PC-9 (cell line): ENCODE measurements at regions not wholly inside any gene's neighbourhood (a gene's known extent, or its start where the extent isn't known, plus 50 kb on each side); places are given as distances from the start of the nearest gene placed in this dataset.

Experiments
- BruUV-seq: library from RNA; stranded (reverse); fragments of 400-500 nt; replicated peaks from 2 replicates; lab custom pipeline; 2021; lab: Mats Ljungman, UMichigan
- CTCF ChIA-PET: fragments of 300-600 bp; sonication (Branson Sonifier 250); formaldehyde crosslinking; loops from one replicate; lab custom pipeline; 2022; ENCODE audit warnings: antibody characterized with exemption; lab: Charles Lee
- POLR2A ChIA-PET: fragments of 300-600 bp; sonication (Branson Sonifier 250); formaldehyde crosslinking; loops from one replicate; lab custom pipeline; 2022; ENCODE audit warnings: antibody characterized with exemption; ENCODE audit not compliant: unreplicated experiment; lab: Charles Lee
- DNase-seq, 2 experiments: peaks; one replicate each; pipeline versions ENCODE4 v3.0.0 to v3.0.0-alpha.2; 2015 to 2022; ENCODE audit warnings: mixed read lengths in 1 of 2
- H2AFZ ChIP-seq: fragments of 200-600 bp; sonication (generic); 2 replicates; pipeline ENCODE4 v1.8.1; 2017; ENCODE audit warnings: antibody characterized with exemption
- H3F3A ChIP-seq: fragments of 200-600 bp; sonication (generic); 2 replicates; pipeline ENCODE4 v1.8.1; 2017; ENCODE audit warnings: antibody characterized with exemption, mild to moderate bottlenecking, low read depth; ENCODE audit not compliant: insufficient read depth
- H3K27ac ChIP-seq: fragments of 200-600 bp; sonication (generic); 2 replicates; pipeline ENCODE4 v1.6.1; 2016; ENCODE audit warnings: mixed run types
- H3K27me3 ChIP-seq: fragments of 200-600 bp; sonication (generic); 2 replicates; pipeline ENCODE4 v1.6.1; 2016; ENCODE audit warnings: low read depth, mixed run types; ENCODE audit not compliant: insufficient read depth
- H3K36me3 ChIP-seq: fragments of 200-600 bp; sonication (generic); 2 replicates; pipeline ENCODE4 v1.6.1; 2016; ENCODE audit warnings: low read depth, mixed run types
- H3K4me1 ChIP-seq: fragments of 200-600 bp; sonication (generic); replicated peaks from 2 replicates; pipeline ENCODE4 v1.6.1; 2016; ENCODE audit warnings: mixed run types; ENCODE audit not compliant: insufficient read depth
- H3K4me2 ChIP-seq: fragments of 200-600 bp; sonication (generic); 2 replicates; pipeline ENCODE4 v1.6.1; 2017; ENCODE audit warnings: mixed run types
- H3K4me3 ChIP-seq: fragments of 200-600 bp; sonication (generic); 2 replicates; pipeline ENCODE4 v1.6.1; 2016; ENCODE audit warnings: mixed run types
- H3K79me2 ChIP-seq: fragments of 200-600 bp; sonication (generic); 2 replicates; pipeline ENCODE4 v1.6.1; 2017; ENCODE audit warnings: low read depth, mixed run types
- H3K9me2 ChIP-seq: fragments of 200-600 bp; sonication (generic); 2 replicates; pipeline ENCODE4 v1.8.1; 2017; ENCODE audit warnings: mild to moderate bottlenecking; ENCODE audit not compliant: insufficient read depth
- H3K9me3 ChIP-seq: fragments of 200-600 bp; sonication (generic); 2 replicates; pipeline ENCODE4 v1.8.1; 2016; ENCODE audit warnings: low read depth; ENCODE audit not compliant: insufficient read depth
- H4K20me1 ChIP-seq: fragments of 200-600 bp; sonication (generic); 2 replicates; pipeline ENCODE4 v1.8.1; 2017; ENCODE audit not compliant: insufficient read depth
- CTCF ChIP-seq: fragments of 200-600 bp; sonication (generic); conservative IDR thresholded peaks from 2 replicates; pipeline ENCODE4 v1.6.1; 2017; ENCODE audit warnings: mixed run types, antibody characterized with exemption, mild to moderate bottlenecking, moderate library complexity
- EZH2 ChIP-seq: fragments of 200-600 bp; sonication (generic); IDR thresholded peaks from 2 replicates; pipeline ENCODE4 v1.8.0; 2017; ENCODE audit warnings: antibody characterized with exemption, low read depth
- intact Hi-C: fragments of 100-400 bp; cut with micrococcal nuclease; formaldehyde crosslinking; loops from one replicate; pipeline ENCODE4 v1.10.0; 2022; ENCODE audit not compliant: unreplicated experiment

GRCh38 chr20:60862601-60863000 is 389.5 kb upstream of the CDH4 start:
- CTCF ChIA-PET: no interaction called here
- no peak for TF ChIP-seq CTCF
- H3K36me3 ChIP-seq: no peaks in the 10 kb centered on the region
- BruUV-seq: no TSS peak
- H3K9me2 ChIP-seq: no peaks in the 10 kb centered on the region; the same call in 1 of the 2 replicates
- intact Hi-C loops: no loop called here
- peaks cover 35% of the 10 kb centered on the region for H3K27me3 ChIP-seq
- no peak overlapping the region for H3K27ac ChIP-seq
- DNase-seq: no peak
- H3K79me2 ChIP-seq: no peaks in the 10 kb centered on the region
- no peaks in the 10 kb centered on the region for H3K4me1 ChIP-seq
- H3K4me3 ChIP-seq: no peak overlapping the region
- H3F3A ChIP-seq: no peaks in the 10 kb centered on the region
- H2AFZ ChIP-seq: no peak overlapping the region
- H3K4me2 ChIP-seq: no peak overlapping the region
- POLR2A ChIA-PET: no interaction called here
- H4K20me1 ChIP-seq: no peaks in the 10 kb centered on the region; the same call in 1 of the 2 replicates
- H3K9me3 ChIP-seq: no peaks in the 10 kb centered on the region

- no peaks in the 10 kb centered on the region for H3K36me3 ChIP-seq
- TF ChIP-seq CTCF: no peak
- no peak for TF ChIP-seq EZH2
- no peak for DNase-seq
- no peaks in the 10 kb centered on the region; the same call in 1 of the 2 replicates for H4K20me1 ChIP-seq
- intact Hi-C loops: no loop called here
- H3K27me3 ChIP-seq: peaks cover 45% of the 10 kb centered on the region
- no peak overlapping the region for H2AFZ ChIP-seq
- POLR2A ChIA-PET: no interaction called here
- H3K9me3 ChIP-seq: no peaks in the 10 kb centered on the region
- H3K27ac ChIP-seq: no peak overlapping the region
- H3K9me2 ChIP-seq: no peaks in the 10 kb centered on the region; the same call in 1 of the 2 replicates
- H3K4me2 ChIP-seq: no peak overlapping the region
- no TSS peak for BruUV-seq
- no peaks in the 10 kb centered on the region for H3F3A ChIP-seq
- H3K79me2 ChIP-seq: no peaks in the 10 kb centered on the region
- no peak overlapping the region for H3K4me3 ChIP-seq
- CTCF ChIA-PET: no interaction called here
- H3K4me1 ChIP-seq: no peaks in the 10 kb centered on the region
These were observed 388.5 kb upstream of the CDH4 start for GRCh38 chr20:60863548-60863947.

- H3K4me1 ChIP-seq: no peaks in the 10 kb centered on the region
- H3K79me2 ChIP-seq: no peaks in the 10 kb centered on the region
- no peak overlapping the region for H3K27ac ChIP-seq
- intact Hi-C loops: no loop called here
- no peaks in the 10 kb centered on the region for H3F3A ChIP-seq
- BruUV-seq: no TSS peak
- H2AFZ ChIP-seq: no peak overlapping the region
- no peaks in the 10 kb centered on the region for H3K36me3 ChIP-seq
- H3K27me3 ChIP-seq: peaks cover 81% of the 10 kb centered on the region
- DNase-seq: no peak
- H3K4me3 ChIP-seq: no peak overlapping the region
- no peaks in the 10 kb centered on the region for H4K20me1 ChIP-seq
- TF ChIP-seq CTCF: no peak
- TF ChIP-seq EZH2: no peak
- ChIA-PET CTCF (no interaction called here), POLR2A (no interaction called here)
- no peaks in the 10 kb centered on the region for H3K9me3 ChIP-seq
- no peak overlapping the region for H3K4me2 ChIP-seq
- no peaks in the 10 kb centered on the region for H3K9me2 ChIP-seq
These were observed 384.5 kb upstream of the CDH4 start for GRCh38 chr20:60867589-60867988.
